Ureter (tissue), 1 donor: ENCODE measurements at regions not wholly inside any gene's neighbourhood (a gene's known extent, or its start where the extent isn't known, plus 50 kb on each side); places are given as distances from the start of the nearest gene placed in this dataset.
"Not testable (repeated sequence)": the region's sequence is repeated elsewhere in the genome, so short reads cannot be mapped to it uniquely, and the experiment has no call there.

Experiments used
- DNase-seq: peaks from one replicate; pipeline ENCODE4 v3.0.0-alpha.2; 2020; ENCODE audit warnings: low spot score
- donor health status: DM: yes; HTN: yes; CAD: no.

- DNase-seq, result no peak
Measured at GRCh38 chr2:208686665-208687064, 280.1 kb downstream of the PTH2R start.

GRCh38 chr2:208687720-208688119 is 281.1 kb downstream of the PTH2R start:
- DNase-seq, result not testable (repeated sequence)

- no peak for DNase-seq
Measured at GRCh38 chr2:208698114-208698513, 291.5 kb downstream of the PTH2R start.

- no peak for DNase-seq
Measured at GRCh38 chr2:208708486-208708885, 301.9 kb downstream of the PTH2R start.

- DNase-seq, result no peak
Measured at GRCh38 chr2:208711598-208711997, 305.0 kb downstream of the PTH2R start.

GRCh38 chr2:208713066-208713745 is 306.6 kb downstream of the PTH2R start:
- no peak for DNase-seq

- no peak for DNase-seq
Measured at GRCh38 chr2:208718828-208719227, 312.2 kb downstream of the PTH2R start.

- DNase-seq, result no peak
Measured at GRCh38 chr2:208722731-208723130, 316.1 kb downstream of the PTH2R start.

- DNase-seq, result no peak
Measured at GRCh38 chr2:208725280-208725679, 318.7 kb downstream of the PTH2R start.

- DNase-seq, result no peak
Measured at GRCh38 chr2:208726242-208726641, 319.6 kb downstream of the PTH2R start.

- not testable (repeated sequence) for DNase-seq
Measured at GRCh38 chr2:208751663-208752415, 345.2 kb downstream of the PTH2R start.

GRCh38 chr2:208757364-208757763 is 350.8 kb downstream of the PTH2R start:
- no peak for DNase-seq

- not testable (repeated sequence) for DNase-seq
Measured at GRCh38 chr2:208773074-208773473, 366.5 kb downstream of the PTH2R start.

- DNase-seq, result no peak
Measured at GRCh38 chr2:208781166-208781565, 374.6 kb downstream of the PTH2R start.

- DNase-seq, result no peak
Measured at GRCh38 chr2:208782097-208782496, 375.5 kb downstream of the PTH2R start.

GRCh38 chr2:208783184-208783583 is 376.6 kb downstream of the PTH2R start:
- no peak for DNase-seq

- not testable (repeated sequence) for DNase-seq
Measured at GRCh38 chr2:208784774-208785173, 378.2 kb downstream of the PTH2R start.

GRCh38 chr2:208791257-208791656 is 384.7 kb downstream of the PTH2R start:
- DNase-seq, result no peak

GRCh38 chr2:208792766-208793165 is 386.2 kb downstream of the PTH2R start:
- DNase-seq, result no peak

GRCh38 chr2:208793434-208793833 is 386.8 kb downstream of the PTH2R start:
- no peak for DNase-seq

- no peak for DNase-seq
Measured at GRCh38 chr2:208794288-208794975, 387.8 kb downstream of the PTH2R start.

- DNase-seq, result no peak
Measured at GRCh38 chr2:208798698-208799097, 392.1 kb downstream of the PTH2R start.

GRCh38 chr2:208799397-208799796 is 392.8 kb downstream of the PTH2R start:
- no peak for DNase-seq
